Progenitor cell of endocrine pancreas (in vitro differentiated cells): ENCODE measurements at regions not wholly inside any gene's neighbourhood (a gene's known extent, or its start where the extent isn't known, plus 50 kb on each side); places are given as distances from the start of the nearest gene placed in this dataset.

Experiments used
- DNase-seq: peaks from one replicate; pipeline ENCODE4 v3.0.0; 2021; ENCODE audit warnings: low spot score; ENCODE audit not compliant: unreplicated experiment
- H3K27ac Mint-ChIP-seq: 2 replicates; pipeline ENCODE4 v1.8.0; 2021; ENCODE audit warnings: mild to moderate bottlenecking, moderate library complexity, mixed read lengths
- H3K27me3 Mint-ChIP-seq: 2 replicates; pipeline ENCODE4 v1.8.0; 2021; ENCODE audit warnings: mixed read lengths
- H3K36me3 Mint-ChIP-seq: 2 replicates; pipeline ENCODE4 v1.8.0; 2022; ENCODE audit warnings: mixed read lengths; ENCODE audit not compliant: insufficient read depth
- H3K4me1 Mint-ChIP-seq: 2 replicates; pipeline ENCODE4 v1.8.0; 2021; ENCODE audit warnings: low read depth, mixed read lengths
- H3K4me3 Mint-ChIP-seq: 2 replicates; pipeline ENCODE4 v1.8.0; 2021; ENCODE audit warnings: low read depth, mild to moderate bottlenecking, moderate library complexity, mixed read lengths
- H3K9me3 Mint-ChIP-seq: 2 replicates; pipeline ENCODE4 v1.8.0; 2021; ENCODE audit warnings: low read depth, mixed read lengths
- CTCF ChIP-seq: fragments of 200-600 bp; sonication (generic); IDR thresholded peaks from one replicate; pipeline ENCODE4 v1.5.0; 2021; ENCODE audit warnings: antibody characterized with exemption, mild to moderate bottlenecking; ENCODE audit not compliant: unreplicated experiment

GRCh38 chr10:62657244-62657835 is 147.2 kb upstream of the ADO start:
- H3K4me3 Mint-ChIP-seq, result no peak overlapping the region
- no peaks in the 10 kb centered on the region for H3K36me3 Mint-ChIP-seq
- H3K4me1 Mint-ChIP-seq, result no peaks in the 10 kb centered on the region
- TF ChIP-seq CTCF, result no peak
- no peak for DNase-seq
- H3K9me3 Mint-ChIP-seq, result no peaks in the 10 kb centered on the region
- H3K27me3 Mint-ChIP-seq, result no peaks in the 10 kb centered on the region
- H3K27ac Mint-ChIP-seq, result no peak overlapping the region

GRCh38 chr10:62658516-62658915 is 146.0 kb upstream of the ADO start:
- no peak overlapping the region for H3K4me3 Mint-ChIP-seq
- DNase-seq, result no peak
- no peaks in the 10 kb centered on the region for H3K4me1 Mint-ChIP-seq
- no peaks in the 10 kb centered on the region for H3K27me3 Mint-ChIP-seq
- no peak for TF ChIP-seq CTCF
- no peaks in the 10 kb centered on the region for H3K36me3 Mint-ChIP-seq
- no peak overlapping the region for H3K27ac Mint-ChIP-seq
- no peaks in the 10 kb centered on the region for H3K9me3 Mint-ChIP-seq

GRCh38 chr10:62661143-62661542 is 143.4 kb upstream of the ADO start:
- Mint-ChIP-seq H3K4me1 (no peaks in the 10 kb centered on the region), H3K36me3 (no peaks in the 10 kb centered on the region), H3K9me3 (no peaks in the 10 kb centered on the region), H3K27me3 (peaks cover 5% of the 10 kb centered on the region), H3K4me3 (no peak overlapping the region), H3K27ac (no peak overlapping the region)
- no peak for DNase-seq
- TF ChIP-seq CTCF, result no peak

- no peak for TF ChIP-seq CTCF
- no peaks in the 10 kb centered on the region for H3K4me1 Mint-ChIP-seq
- peaks cover 5% of the 10 kb centered on the region for H3K27me3 Mint-ChIP-seq
- no peaks in the 10 kb centered on the region for H3K9me3 Mint-ChIP-seq
- no peaks in the 10 kb centered on the region for H3K36me3 Mint-ChIP-seq
- DNase-seq, result no peak
- no peak overlapping the region for H3K27ac Mint-ChIP-seq
- no peak overlapping the region for H3K4me3 Mint-ChIP-seq
Measured at GRCh38 chr10:62662486-62662885, 142.0 kb upstream of the ADO start.

GRCh38 chr10:62665771-62666170 is 138.7 kb upstream of the ADO start:
- no peaks in the 10 kb centered on the region for H3K36me3 Mint-ChIP-seq
- H3K4me3 Mint-ChIP-seq, result no peak overlapping the region
- H3K27ac Mint-ChIP-seq, result no peak overlapping the region
- H3K27me3 Mint-ChIP-seq, result peaks cover 8% of the 10 kb centered on the region
- TF ChIP-seq CTCF, result no peak
- no peaks in the 10 kb centered on the region for H3K9me3 Mint-ChIP-seq
- no peaks in the 10 kb centered on the region for H3K4me1 Mint-ChIP-seq
- DNase-seq, result no peak
